DND-41 (cell line): ENCODE measurements at regions not wholly inside any gene's neighbourhood (a gene's known extent, or its start where the extent isn't known, plus 50 kb on each side); places are given as distances from the start of the nearest gene placed in this dataset.

Source experiments
- ATAC-seq: fragments of 200-7000 bp; cut with Tn5 transposase; 3 replicates; pipeline ENCODE4 v1.9.1; 2021; ENCODE audit warnings: low read depth; ENCODE audit not compliant: insufficient read depth
- DNase-seq: peaks from one replicate; pipeline ENCODE4 v3.0.0-alpha.2; 2020
- H2AFZ ChIP-seq: 2 replicates; pipeline ENCODE4 v1.6.0; 2012; ENCODE audit warnings: low read depth, low read length
- H3K27ac ChIP-seq: 2 replicates; pipeline ENCODE4 v1.5.1; 2012; ENCODE audit warnings: low read length, inconsistent platforms
- H3K27me3 ChIP-seq: fragments of 200-600 bp; sonication (generic); 2 replicates; pipeline ENCODE4 v1.6.0; 2012; ENCODE audit warnings: low read length, mild to moderate bottlenecking, inconsistent platforms; ENCODE audit not compliant: insufficient read depth, poor library complexity
- H3K36me3 ChIP-seq: 2 replicates; pipeline ENCODE4 v1.5.1; 2012; ENCODE audit warnings: low read length, inconsistent platforms; ENCODE audit not compliant: insufficient read depth
- H3K4me1 ChIP-seq: 2 replicates; pipeline ENCODE4 v1.5.1; 2012; ENCODE audit warnings: mild to moderate bottlenecking, low read length; ENCODE audit not compliant: insufficient read depth
- H3K4me2 ChIP-seq: 2 replicates; pipeline ENCODE4 v1.6.0; 2012; ENCODE audit warnings: mild to moderate bottlenecking, moderate library complexity, low read length, inconsistent platforms; ENCODE audit not compliant: insufficient read depth
- H3K4me3 ChIP-seq, 2 experiments: fragments of 200-600 bp in 1 of 2; shearing (Covaris generic) in 1 of 2; 2 replicates each; pipeline ENCODE4 v1.5.1; 2012 to 2016; ENCODE audit warnings: inconsistent platforms in 2 of 2, low read length in 2 of 2, mild to moderate bottlenecking in 2 of 2, low read depth in 1 of 2, moderate library complexity in 1 of 2
- H3K79me2 ChIP-seq: 2 replicates; pipeline ENCODE4 v1.6.0; 2012; ENCODE audit warnings: low read length, inconsistent platforms; ENCODE audit not compliant: insufficient read depth
- H3K9ac ChIP-seq: 2 replicates; pipeline ENCODE4 v1.6.0; 2012; ENCODE audit warnings: low read depth, mild to moderate bottlenecking, inconsistent platforms, low read length, moderate library complexity
- H3K9me3 ChIP-seq: 2 replicates; pipeline ENCODE4 v1.5.1; 2012; ENCODE audit warnings: low read length, moderate library complexity, mild to moderate bottlenecking, inconsistent platforms; ENCODE audit not compliant: insufficient read depth, severe bottlenecking
- H4K20me1 ChIP-seq: 2 replicates; pipeline ENCODE4 v1.6.0; 2012; ENCODE audit warnings: low read length; ENCODE audit not compliant: insufficient read depth
- CTCF ChIP-seq: IDR thresholded peaks from 2 replicates; pipeline ENCODE4 v1.5.1; 2012; ENCODE audit warnings: borderline replicate concordance, low read length, moderate library complexity, mild to moderate bottlenecking; ENCODE audit not compliant: poor library complexity, severe bottlenecking; ENCODE audit errors: extremely low read depth
- EZH2 ChIP-seq: IDR thresholded peaks from 3 replicates; pipeline ENCODE4 v1.6.1; 2012; ENCODE audit warnings: borderline replicate concordance, low read depth, mild to moderate bottlenecking, moderate library complexity, low read length, inconsistent platforms; ENCODE audit not compliant: severe bottlenecking

- DNase-seq = no peak
- Histone ChIP-seq H3K4me1 (no peaks in the 10 kb centered on the region), H2AFZ (no peak overlapping the region), H3K9me3 (no peaks in the 10 kb centered on the region), H3K9ac (no peak overlapping the region), H3K27ac (no peak overlapping the region), H3K79me2 (no peaks in the 10 kb centered on the region), H3K4me2 (no peak overlapping the region), H3K36me3 (no peaks in the 10 kb centered on the region), H4K20me1 (no peaks in the 10 kb centered on the region), H3K4me3 (no peak overlapping the region), H3K27me3 (no peaks in the 10 kb centered on the region)
- no peak for ATAC-seq
- TF ChIP-seq CTCF = no peak
Observed at GRCh38 chr10:62926407-62926806, 110.2 kb upstream of the EGR2 start.

GRCh38 chr10:62924344-62924748 is 108.2 kb upstream of the EGR2 start:
- no peak overlapping the region for H3K27ac ChIP-seq
- TF ChIP-seq CTCF (no peak), EZH2 (no peak)
- H3K27me3 ChIP-seq = no peaks in the 10 kb centered on the region
- no peaks in the 10 kb centered on the region for H4K20me1 ChIP-seq
- no peak overlapping the region for H2AFZ ChIP-seq
- no peaks in the 10 kb centered on the region for H3K36me3 ChIP-seq
- ATAC-seq (no peak), DNase-seq (no peak)
- no peaks in the 10 kb centered on the region for H3K79me2 ChIP-seq
- no peaks in the 10 kb centered on the region for H3K4me1 ChIP-seq
- H3K4me3 ChIP-seq = no peak overlapping the region
- H3K9me3 ChIP-seq = no peaks in the 10 kb centered on the region
- H3K4me2 ChIP-seq = no peak overlapping the region
- H3K9ac ChIP-seq = no peak overlapping the region

GRCh38 chr10:62919776-62920175 is 103.6 kb upstream of the EGR2 start:
- Histone ChIP-seq H3K36me3 (no peaks in the 10 kb centered on the region), H3K4me2 (no peak overlapping the region), H3K4me3 (no peak overlapping the region), H2AFZ (no peak overlapping the region), H3K4me1 (no peaks in the 10 kb centered on the region), H3K27ac (no peak overlapping the region), H3K9ac (no peak overlapping the region), H4K20me1 (no peaks in the 10 kb centered on the region), H3K79me2 (no peaks in the 10 kb centered on the region), H3K27me3 (no peaks in the 10 kb centered on the region), H3K9me3 (no peaks in the 10 kb centered on the region)
- ATAC-seq (no peak), DNase-seq (no peak)
- TF ChIP-seq EZH2 (no peak), CTCF (no peak)
